Activated CD4-positive, alpha-beta T cell treated with anti-CD3 and anti-CD28 coated beads for 48 hours (primary cell): ENCODE measurements at regions not wholly inside any gene's neighbourhood (a gene's known extent, or its start where the extent isn't known, plus 50 kb on each side); places are given as distances from the start of the nearest gene placed in this dataset.

ENCODE experiments used
- DNase-seq: peaks from one replicate; pipeline ENCODE4 v3.0.0-alpha.2; 2020

DNA sequence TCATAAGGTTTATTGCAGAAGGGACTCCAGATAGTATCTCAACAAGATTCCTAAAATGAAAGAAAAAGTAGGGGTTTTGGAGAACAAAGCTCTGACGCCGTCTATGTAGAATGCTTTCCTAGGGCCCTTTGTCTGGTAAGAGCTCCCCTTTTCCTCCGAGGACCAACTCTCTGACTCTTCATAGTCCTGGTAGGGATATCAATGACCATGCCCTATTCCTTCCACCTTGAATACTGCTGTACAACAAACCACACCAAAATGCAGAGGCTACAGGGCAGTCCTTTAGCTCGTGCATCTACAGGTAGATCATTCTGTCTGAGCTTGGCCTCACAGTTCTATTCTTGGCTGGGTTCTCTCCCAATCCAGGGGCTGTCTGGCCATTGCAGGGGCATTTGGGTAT lies 190.3 kb downstream of the WDR11 start:
- DNase-seq, result no peak

DNA sequence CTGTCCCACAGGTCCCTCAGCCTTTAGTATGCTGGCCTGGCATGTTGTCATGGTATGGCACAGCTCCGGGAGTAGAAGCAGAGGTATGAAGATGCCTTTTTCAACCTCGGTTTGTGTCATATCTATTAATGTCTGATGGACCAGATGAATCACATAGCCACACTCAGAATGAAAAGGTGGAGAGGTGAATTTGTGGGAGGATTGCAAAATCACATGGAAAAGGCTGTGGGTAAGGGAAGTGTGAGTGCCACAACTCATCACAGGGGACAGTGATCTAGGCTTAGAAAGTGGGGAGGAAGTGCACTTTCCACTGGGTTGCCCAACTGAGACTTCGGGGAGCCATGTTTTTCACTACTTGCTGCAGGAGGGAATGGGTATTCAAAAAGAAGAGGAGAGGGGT lies 190.7 kb downstream of the WDR11 start:
- DNase-seq, result no peak

DNA sequence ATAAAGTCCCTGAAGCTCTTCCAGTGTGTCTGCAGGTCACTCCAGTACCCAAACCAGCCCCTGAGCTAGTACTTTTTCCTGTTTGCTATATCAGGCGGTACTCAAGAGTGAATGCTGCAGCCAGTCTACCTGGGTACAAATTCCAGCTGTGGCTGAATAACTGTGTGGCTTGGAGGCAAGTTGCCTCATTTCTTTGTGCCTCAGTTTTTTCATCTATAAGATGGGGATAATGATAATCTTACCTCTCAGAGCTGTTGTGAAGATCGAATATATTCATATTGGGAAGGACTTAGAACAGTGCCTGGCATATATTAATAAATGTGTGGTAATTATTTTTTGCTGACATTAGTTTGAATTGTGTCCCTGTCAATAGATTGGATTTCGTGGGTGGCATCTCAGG lies 191.2 kb downstream of the WDR11 start:
- no peak for DNase-seq

DNA sequence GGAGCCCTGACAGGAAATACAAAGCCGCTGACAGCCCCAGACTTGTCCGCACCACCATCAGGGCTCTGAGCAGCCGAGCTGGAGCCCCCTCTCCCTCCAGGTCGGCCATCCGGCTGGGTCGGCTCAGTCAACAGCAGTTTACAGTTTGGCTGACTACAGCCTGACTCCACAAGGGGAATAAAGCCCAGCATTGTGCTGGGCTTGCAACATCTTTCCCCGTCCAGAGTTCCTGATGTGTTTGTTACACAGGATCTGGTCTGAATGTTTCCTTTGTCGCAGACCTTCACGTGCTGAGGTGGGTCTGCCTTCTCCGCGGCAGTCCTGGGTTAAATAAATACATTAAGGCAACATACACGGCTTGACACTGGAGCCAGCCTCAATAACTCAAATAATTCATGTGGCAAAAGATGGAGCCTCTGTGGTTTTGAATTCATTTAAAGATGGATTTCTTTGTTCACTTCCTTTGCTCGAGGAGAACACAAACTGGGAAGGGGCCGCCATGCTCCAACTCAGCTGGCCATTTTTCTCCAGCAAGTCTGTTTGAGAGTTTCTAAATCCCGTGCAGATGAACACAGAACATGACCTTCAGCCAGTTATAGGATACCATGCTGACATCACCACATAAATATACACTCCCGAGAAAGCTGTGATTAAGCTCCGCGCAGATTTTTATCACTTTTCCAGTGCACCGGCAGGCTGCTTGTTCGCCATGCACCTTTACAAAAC lies 192.1 kb downstream of the WDR11 start:
- no peak for DNase-seq

DNA sequence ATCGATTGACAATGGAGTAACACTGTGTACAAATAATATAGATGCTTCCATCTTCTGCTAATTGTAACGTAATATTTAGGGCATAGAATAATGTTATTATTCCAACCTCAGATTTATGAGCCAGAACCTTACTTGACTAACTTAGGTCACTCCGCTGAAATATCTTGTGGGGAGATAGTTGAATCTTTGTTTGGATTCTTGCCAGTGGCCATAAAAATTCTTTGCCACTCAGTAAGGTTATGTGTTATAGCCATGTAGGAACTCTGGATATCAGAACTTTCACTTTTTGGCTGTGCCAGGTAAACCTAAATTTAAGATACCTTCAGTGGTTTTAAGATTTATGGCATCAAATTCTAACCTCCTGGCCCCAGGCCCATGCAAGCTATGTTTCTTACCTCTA lies 197.6 kb downstream of the WDR11 start:
- DNase-seq, result no peak

DNA sequence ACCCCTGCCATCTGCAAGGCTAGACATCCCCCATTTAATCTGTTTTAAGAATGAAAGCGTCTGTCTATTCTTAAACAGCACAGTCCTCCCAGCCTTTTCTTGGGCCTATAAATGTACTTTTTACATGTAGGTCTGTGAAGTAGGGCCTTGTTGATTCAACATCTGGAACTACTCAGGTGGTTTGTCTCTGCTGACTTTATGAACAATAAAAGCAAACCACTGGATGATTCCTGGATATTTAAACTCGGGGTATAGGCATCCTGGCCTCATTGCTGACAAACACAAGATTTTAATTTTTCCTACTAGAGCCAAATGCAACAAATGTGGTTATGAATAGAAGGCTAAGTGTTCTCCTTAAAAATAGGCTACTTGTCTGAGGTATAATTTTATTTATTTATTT lies 198.3 kb downstream of the WDR11 start:
- DNase-seq, result no peak

DNA sequence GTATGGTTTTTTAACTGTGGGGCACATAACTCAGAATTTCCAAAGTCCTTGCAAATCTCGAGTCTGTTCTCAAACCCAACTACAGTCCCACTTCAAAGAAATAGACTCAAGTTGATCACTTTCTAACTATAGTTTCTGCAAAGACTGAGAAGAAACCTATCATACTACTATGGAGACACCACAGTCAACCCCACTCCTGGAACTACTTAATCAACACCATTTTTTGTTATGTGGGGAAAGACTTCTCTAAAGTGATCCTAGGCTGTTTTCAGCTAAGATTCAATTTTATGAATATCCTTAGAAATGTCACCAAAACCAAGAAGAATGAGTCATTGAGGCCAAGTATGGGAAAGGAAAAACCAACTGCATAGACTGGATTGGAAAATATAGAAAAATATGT lies 198.8 kb downstream of the WDR11 start:
- DNase-seq, result no peak

DNA sequence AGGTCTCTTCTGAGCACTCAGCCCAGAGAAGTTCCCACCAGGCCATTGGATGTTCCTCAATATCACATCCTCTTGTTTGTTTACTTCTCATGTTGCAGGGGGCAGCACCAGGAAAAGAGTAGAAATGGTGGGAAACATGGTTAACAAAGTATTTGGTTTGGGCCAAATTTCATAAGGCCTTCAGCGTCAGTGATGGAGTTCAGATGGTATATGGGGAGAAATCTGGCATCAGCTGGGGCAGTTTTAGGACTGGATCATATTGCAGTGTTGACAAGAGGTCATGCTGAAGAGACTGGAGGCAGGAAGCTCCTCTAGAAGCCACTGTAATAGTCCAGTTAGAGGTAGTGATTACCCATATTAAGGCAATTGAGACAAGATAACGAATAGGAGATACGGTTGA lies 200.0 kb downstream of the WDR11 start:
- DNase-seq, result no peak

DNA sequence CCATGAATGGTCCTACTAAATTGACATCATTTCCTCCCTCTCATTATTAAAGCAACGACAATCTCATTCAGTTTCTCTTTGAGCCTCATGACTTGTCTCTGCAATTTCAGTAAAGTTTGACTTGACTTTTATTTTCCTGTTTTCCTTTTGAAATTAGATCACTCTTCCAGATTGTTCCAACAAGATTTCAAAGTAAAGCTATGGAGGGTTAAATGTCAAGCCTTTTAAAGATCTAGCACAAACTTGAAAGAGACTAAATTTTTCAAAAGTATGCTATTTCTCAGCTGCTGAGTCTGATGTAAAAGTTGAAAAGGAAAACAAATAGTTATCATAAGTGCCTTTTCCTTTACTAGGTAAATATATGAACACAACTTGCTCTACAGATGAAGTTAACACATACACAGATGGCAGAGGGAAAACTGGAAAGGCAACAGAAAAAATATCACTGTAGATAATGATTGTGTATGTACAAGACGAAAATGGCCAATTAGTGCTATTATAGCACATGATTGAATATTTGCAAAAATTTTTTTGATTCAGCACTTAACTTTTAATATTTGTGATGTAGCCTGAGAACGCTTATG lies 200.6 kb downstream of the WDR11 start:
- no peak for DNase-seq

DNA sequence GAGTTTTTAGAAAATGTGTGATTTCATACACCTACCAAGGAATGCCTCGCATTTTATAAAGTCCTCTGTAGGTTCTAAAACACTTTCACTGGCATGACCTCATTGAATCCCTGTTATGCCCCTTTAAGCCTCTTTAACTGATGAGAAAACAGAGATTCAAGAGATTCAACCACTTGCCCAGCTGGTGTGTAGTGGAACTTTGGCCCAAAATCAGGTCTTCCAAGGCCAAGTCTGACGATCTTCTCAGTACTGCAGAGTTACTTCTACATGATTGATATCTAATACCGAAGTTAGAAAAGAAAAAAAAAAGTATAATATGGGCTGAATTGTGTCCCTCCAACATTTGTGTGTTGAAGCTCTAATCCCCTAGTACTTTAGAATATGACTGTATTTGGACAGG lies 202.0 kb downstream of the WDR11 start:
- no peak for DNase-seq

DNA sequence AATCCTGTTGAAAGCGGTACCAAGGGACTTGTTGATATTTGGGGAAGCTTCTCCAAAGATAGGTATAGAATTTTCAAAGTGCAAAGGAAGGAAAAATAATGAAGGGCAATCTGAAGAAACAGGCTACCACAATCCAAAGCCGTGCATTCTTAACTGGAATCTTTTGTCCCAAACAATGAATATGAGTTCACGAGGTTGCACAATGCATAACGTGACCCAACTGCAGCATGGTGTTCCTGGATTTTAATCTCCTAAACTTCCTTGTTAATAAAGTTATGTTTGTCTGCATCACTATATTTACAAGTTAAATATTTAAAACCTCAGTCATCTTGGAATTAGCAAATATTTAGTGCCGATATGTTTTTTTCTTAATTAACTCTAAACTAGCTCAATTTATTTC lies 203.7 kb downstream of the WDR11 start:
- DNase-seq, result no peak

DNA sequence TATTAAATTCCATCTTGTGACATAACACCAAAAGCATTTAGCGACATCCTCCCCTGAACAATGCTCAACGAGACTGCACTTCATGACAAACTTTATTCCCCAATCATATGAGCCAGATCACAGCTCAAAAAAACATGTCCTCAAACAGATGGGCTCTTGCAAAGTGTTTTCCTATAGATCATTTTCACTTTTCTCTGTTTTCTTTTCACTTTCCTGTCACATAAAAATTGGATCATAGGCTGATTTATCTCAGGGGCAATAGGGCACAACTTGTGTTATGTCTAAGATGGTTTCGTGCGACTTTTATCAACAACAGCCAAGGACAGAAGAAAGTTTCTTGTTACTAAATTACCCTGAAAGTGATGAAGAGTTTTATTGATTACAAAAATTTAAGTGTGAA lies 206.1 kb downstream of the WDR11 start:
- DNase-seq, result no peak

DNA sequence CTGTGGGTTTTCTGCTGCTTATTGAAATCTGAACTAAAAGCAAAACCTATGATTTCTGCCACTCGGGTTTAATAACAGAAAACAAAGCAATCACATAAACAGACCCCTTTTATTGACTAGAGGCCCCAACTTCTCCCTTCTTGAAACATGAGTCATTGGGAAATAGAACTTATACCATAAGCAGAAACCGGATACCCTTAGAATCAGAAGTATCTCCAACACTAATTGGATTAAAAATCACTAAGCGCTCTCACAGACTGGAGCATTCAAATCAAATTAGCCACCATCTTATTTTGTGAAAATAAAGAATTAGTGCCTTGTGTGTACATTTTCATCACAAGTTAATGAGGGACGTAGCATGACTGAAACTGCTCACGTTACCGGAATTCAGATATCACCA lies 206.9 kb downstream of the WDR11 start:
- no peak for DNase-seq

DNA sequence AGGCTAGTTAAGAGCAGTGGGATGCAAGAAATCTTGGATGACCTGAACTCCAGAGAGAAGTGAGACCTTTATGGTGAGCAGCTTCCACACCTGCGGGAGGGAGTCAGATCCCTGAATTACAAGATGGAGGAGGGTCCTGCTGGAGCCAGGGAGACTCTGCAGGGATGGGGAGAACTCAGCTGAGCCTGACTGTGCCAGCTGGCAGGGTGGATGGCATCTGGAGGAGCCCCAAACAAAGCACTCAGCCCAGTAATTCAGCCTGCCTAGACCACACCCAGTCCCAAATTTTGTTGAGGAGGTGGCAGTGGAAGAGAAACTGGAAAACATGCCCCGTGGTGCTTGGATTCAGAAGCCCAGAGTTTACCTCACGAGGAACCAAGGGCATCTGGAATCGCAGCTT lies 208.2 kb downstream of the WDR11 start:
- DNase-seq, result no peak

DNA sequence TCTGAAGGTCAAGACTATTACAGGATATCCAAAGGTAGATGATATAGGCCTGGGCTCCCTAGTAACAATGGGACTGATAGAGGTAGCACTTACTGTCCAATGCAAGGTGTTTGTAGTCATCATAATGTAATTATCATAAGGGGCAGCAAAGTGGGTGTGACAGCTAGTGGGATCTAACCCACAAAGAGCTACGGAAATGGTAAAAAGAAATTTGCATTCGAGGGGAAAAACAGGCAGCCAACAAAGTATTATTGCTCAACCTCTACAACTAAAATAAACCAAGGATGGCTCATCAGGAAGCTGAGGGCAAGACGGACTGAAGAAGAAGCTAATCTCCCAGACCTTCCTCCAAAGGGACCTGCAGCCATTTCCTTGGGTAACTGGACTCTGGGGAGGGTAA lies 211.0 kb downstream of the WDR11 start:
- no peak for DNase-seq

DNA sequence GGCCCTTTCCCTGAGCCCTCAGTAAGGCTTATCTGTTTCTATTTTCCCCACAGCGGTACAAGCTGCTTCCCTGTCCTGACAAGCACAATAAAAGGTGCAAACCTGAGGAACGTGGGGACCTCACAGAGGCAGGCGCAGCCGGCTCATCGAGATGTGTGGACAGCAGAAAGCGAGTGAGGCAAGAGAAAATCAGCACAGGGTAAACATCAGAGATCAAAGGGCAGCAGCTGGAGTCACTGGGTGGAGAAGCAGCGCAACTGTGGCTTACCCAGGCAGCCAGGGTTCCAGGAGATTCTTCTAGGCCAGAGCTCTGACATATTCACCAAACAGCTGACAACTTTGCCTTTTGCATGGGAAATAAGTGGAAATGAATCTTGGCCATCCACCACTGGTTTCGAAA lies 212.6 kb downstream of the WDR11 start:
- no peak for DNase-seq

DNA sequence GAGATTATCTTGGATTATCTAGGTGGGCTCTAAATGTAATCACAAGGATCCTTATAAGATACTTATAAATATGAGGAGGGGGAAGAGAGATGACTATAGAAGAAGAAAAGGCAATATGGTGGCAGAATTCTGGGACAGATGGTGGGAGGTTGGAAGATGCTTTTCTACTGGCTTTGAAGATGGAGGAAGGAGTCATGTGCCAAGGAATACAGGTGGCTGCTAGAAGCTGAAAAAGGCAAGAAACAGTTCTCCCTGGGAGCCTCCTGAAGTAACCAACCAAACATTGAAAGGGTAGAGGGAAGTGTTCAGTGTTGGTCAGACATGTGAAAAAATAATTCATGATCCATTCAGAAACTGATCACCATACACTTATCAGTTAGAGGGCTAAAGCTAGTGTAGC lies 213.3 kb downstream of the WDR11 start:
- DNase-seq, result no peak

DNA sequence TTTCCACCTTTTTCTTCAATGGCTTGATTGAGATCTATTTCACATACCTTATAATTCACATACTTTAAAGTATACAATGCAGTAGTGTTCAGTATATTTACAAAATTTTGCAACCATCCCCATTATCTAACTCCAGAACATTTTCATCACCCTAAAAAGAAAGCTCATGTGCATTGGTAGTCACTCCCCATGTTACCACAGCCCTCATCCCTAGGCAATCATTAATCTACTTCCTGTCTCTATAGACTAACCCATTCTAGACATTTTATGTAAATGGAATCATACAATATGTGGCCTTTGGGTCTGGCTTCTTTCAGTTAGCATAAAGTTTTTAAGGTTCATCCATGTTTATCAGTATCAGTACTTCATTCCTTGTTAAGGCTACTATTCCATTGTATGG lies 214.2 kb downstream of the WDR11 start:
- no peak for DNase-seq

DNA sequence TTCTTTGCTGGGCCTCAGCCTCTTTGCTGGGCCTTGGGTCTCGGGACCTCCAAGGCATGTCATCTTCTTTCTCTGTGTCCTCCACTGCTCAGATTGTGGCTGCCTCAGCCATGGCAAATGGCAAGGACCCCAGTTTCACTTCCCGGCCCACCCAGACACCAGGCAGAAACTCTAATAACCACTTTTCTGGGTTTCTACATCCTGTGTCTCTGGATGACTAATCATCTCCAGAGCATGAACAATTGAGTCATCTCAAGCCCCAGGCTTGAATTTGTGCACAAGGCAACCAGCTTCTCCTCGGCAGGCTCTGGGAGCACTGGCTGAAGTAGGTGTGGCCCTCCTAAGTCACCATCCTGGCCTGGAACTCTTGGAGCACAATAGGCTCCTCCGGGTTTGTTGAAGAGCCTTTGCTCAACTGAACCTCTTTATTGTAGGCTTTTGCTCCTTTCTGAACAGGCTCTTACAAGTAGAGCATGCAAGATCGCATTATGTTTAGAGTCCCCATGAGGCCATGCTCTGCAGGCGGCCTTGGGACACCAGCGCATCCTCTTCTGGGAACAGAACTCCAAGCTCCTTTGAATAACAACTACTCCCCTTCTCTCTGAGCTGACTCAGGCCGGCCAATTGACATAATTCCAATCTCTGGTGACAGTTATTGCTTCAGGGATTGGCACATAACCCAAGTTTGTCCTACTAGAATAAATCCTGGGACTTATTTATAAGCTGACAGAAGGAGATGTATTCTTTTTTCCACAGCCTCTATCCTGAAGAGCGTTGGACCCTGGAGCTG lies 218.1 kb downstream of the WDR11 start:
- no peak for DNase-seq

DNA sequence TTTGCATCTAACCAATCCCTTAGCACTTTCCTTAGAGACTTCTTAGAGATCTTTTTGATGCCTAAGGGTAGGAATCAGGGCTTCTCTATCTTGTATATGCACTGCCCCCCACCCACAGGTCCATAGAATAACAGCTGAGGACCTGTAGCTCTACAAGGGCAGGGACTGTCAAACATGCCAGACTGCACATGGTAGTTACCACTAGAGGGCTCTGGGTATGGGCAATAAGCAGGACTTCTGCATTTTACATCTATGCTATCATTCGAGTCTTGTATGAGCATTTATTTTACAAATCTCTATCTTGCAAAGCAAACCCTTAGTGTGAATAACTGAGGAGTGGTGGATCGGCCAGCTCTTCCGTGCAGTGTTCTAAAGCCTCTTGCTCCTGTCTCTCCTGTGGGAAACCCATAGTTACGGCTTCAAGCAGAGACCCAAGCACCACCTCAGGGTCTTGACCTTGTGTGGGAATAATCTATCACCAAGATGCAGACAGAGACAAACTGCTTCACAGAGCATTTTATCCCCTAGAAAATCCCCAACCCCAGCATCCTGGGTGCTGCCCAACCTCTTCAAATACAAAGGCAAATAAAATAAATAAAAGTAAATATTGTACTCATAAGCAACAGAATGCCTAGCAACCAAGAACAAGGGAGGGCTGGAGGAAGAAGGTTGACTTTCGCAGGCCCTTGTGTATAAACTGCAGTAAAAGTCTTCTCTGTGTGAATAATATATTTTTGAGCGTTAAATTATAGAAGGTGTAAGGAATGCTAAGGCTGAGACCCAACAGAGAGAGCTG lies 219.3 kb downstream of the WDR11 start:
- DNase-seq, result no peak

DNA sequence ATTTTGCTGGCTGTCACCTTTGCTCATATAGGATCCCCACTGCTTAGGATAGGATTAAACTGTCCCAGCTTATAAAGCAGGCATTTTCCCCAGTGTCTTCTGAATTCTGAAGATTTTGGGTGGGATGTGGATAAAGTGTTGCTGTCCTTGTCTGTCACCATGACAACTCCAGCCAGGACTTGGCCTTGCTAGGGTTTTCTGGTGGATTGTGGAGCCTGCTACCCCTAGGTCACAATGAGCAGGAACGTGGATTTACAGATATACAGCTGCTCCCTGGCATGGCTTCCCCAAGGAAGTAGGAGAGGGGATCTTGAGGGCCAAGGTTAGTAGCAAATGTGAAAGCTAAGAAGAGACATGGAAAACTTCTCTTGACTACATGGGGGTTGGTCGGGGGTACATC lies 220.7 kb downstream of the WDR11 start:
- no peak for DNase-seq

DNA sequence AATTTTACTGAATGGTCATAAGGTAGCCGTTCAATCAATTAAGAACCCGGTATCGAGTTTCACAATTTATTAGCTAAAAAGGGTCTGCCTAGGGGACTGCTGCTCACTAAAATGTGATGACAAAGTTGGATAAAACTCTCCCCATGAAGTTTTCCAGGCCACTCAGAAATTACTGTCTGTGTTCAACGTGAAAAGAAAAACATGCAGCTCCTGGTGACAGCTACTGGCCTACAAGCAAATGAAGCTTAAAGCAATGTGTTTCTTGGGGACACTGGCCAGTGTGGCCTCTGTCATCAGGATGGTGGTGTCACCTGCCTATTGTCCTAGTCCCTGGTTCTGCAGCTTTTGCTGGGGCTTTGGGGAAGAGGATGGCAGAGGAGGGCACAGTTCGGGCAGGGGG lies 222.6 kb downstream of the WDR11 start:
- no peak for DNase-seq
